PFSK-1 (cell line): ENCODE measurements at regions not wholly inside any gene's neighbourhood (a gene's known extent, or its start where the extent isn't known, plus 50 kb on each side); places are given as distances from the start of the nearest gene placed in this dataset.

Experiments used
- POLR2AphosphoS5 ChIP-seq: IDR thresholded peaks from 2 replicates; pipeline ENCODE4 v1.6.1; 2012; ENCODE audit warnings: low read depth, mild to moderate bottlenecking, control low read depth, low read length, moderate library complexity
- TAF1 ChIP-seq: IDR thresholded peaks from 2 replicates; pipeline ENCODE4 v1.6.1; 2012; ENCODE audit warnings: low read length, control low read depth, borderline replicate concordance; ENCODE audit not compliant: insufficient read depth

GRCh38 chr7:118531566-118531965 is 307.1 kb downstream of the ANKRD7 start:
- TF ChIP-seq POLR2AphosphoS5 (no peak), TAF1 (no peak)
